Uterus (tissue), 3 donors: ENCODE measurements at regions not wholly inside any gene's neighbourhood (a gene's known extent, or its start where the extent isn't known, plus 50 kb on each side); places are given as distances from the start of the nearest gene placed in this dataset.

Experiments used
- DNase-seq, 2 donors: peaks; one replicate each; pipeline ENCODE4 v3.0.0-alpha.2; 2019 to 2020
- H3K27ac ChIP-seq, 2 donors: fragments of 200-600 bp; sonication (generic); 1 replicate in 1 of 2; 2 replicates in 1 of 2; pipeline ENCODE4 v1.5.1; 2016 to 2018
- H3K27me3 ChIP-seq, 2 donors: fragments of 200-600 bp; sonication (generic); one replicate each; pipeline ENCODE4 v1.5.1; 2018 to 2019; ENCODE audit warnings: control low read depth in 1 of 2
- H3K36me3 ChIP-seq, 2 donors: fragments of 200-600 bp; sonication (generic); one replicate each; pipeline ENCODE4 v1.5.1; 2019; ENCODE audit warnings: control low read depth in 1 of 2
- H3K4me1 ChIP-seq, 2 donors: fragments of 200-600 bp; sonication (generic); one replicate each; pipeline ENCODE4 v1.5.1; 2018 to 2019; ENCODE audit warnings: control low read depth in 1 of 2
- H3K4me3 ChIP-seq, 2 donors: fragments of 200-600 bp; sonication (generic); 1 replicate in 1 of 2; 2 replicates in 1 of 2; pipeline ENCODE4 v1.5.1; 2018 to 2019; ENCODE audit warnings: mild to moderate bottlenecking in 1 of 2
- H3K9me3 ChIP-seq, 2 donors: fragments of 200-600 bp; sonication (generic); one replicate each; pipeline ENCODE4 v1.5.1; 2019; ENCODE audit warnings: control low read depth in 1 of 2
- POLR2A ChIP-seq, 2 donors: fragments of 450-650 bp; IDR thresholded peaks; one replicate each; pipeline ENCODE4 v1.6.1; 2016; ENCODE audit warnings: antibody characterized with exemption in 2 of 2, mild to moderate bottlenecking in 1 of 2, moderate library complexity in 1 of 2
- intact Hi-C: fragments of 100-400 bp; cut with DNase I; formaldehyde crosslinking; loops from one replicate; pipeline ENCODE4 v1.15.1; 2023; ENCODE audit warnings: low total_unique reads
- TF ChIP-seq, protein P1 (sequence below), 4 experiments: fragments of 200-600 bp in 2 of 4; fragments of 450-650 bp in 2 of 4; sonication (generic) in 2 of 4; IDR thresholded peaks; one replicate each; pipeline ENCODE4 v1.5.1; 2016 to 2019; ENCODE audit warnings: antibody characterized with exemption in 4 of 4, mild to moderate bottlenecking in 2 of 4, moderate library complexity in 1 of 4
- donor health status: DM: yes; HTN: yes; CAD: no.

- intact Hi-C loops, result no loop called here
- H3K27me3 ChIP-seq, result no peaks in the 10 kb centered on the region
- no peaks in the 10 kb centered on the region for H3K36me3 ChIP-seq
- no peaks in the 10 kb centered on the region for H3K4me1 ChIP-seq
- no peaks in the 10 kb centered on the region for H3K9me3 ChIP-seq
- H3K27ac ChIP-seq, result no peak overlapping the region
- DNase-seq, result no peak
- TF ChIP-seq, protein P1, sequence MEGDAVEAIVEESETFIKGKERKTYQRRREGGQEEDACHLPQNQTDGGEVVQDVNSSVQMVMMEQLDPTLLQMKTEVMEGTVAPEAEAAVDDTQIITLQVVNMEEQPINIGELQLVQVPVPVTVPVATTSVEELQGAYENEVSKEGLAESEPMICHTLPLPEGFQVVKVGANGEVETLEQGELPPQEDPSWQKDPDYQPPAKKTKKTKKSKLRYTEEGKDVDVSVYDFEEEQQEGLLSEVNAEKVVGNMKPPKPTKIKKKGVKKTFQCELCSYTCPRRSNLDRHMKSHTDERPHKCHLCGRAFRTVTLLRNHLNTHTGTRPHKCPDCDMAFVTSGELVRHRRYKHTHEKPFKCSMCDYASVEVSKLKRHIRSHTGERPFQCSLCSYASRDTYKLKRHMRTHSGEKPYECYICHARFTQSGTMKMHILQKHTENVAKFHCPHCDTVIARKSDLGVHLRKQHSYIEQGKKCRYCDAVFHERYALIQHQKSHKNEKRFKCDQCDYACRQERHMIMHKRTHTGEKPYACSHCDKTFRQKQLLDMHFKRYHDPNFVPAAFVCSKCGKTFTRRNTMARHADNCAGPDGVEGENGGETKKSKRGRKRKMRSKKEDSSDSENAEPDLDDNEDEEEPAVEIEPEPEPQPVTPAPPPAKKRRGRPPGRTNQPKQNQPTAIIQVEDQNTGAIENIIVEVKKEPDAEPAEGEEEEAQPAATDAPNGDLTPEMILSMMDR (IDR thresholded peaks at IDR 0.05), result no peak
- no peak for TF ChIP-seq POLR2A (IDR thresholded peaks at IDR 0.05)
- no peak overlapping the region for H3K4me3 ChIP-seq
Observed at GRCh38 chr12:63400318-63400717, 249.3 kb upstream of the AVPR1A start.

DNA sequence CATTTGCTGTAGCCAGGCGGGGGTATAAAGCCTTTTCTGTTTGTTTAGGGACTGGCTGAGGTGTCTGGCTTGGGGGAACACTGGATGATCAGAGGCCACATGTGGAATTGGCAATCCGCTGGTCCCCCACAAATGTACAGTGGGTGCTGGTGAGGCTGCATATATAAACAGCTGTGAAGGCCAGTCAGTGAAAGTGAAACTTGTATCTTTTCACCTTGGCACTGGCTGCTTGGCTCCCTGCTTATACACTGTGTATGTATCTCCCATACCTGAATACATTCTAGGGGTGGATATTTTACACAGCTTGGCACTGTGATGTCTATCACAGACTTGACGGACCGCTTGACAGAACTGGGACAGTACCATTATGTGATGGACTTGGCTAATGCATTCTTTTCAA, 246.8 kb upstream of the AVPR1A start:
- Histone ChIP-seq H3K4me3 (no peak overlapping the region), H3K27ac (no peak overlapping the region), H3K9me3 (no peaks in the 10 kb centered on the region), H3K36me3 (no peaks in the 10 kb centered on the region), H3K27me3 (no peaks in the 10 kb centered on the region), H3K4me1 (no peaks in the 10 kb centered on the region)
- no peak for DNase-seq
- intact Hi-C loops, result no loop called here
- TF ChIP-seq POLR2A (IDR thresholded peaks at IDR 0.05), result no peak
- TF ChIP-seq, protein P1 (IDR thresholded peaks at IDR 0.05), result no peak

- TF ChIP-seq, protein P1 (IDR thresholded peaks at IDR 0.05), result no peak
- TF ChIP-seq POLR2A (IDR thresholded peaks at IDR 0.05), result no peak
- H3K27ac ChIP-seq, result no peak overlapping the region
- DNase-seq, result no peak
- intact Hi-C loops, result no loop called here
- H3K36me3 ChIP-seq, result no peaks in the 10 kb centered on the region
- no peaks in the 10 kb centered on the region for H3K4me1 ChIP-seq
- H3K4me3 ChIP-seq, result no peak overlapping the region
- H3K9me3 ChIP-seq, result no peaks in the 10 kb centered on the region
- H3K27me3 ChIP-seq, result no peaks in the 10 kb centered on the region
Observed at GRCh38 chr12:63396135-63396534, 245.1 kb upstream of the AVPR1A start.

DNA sequence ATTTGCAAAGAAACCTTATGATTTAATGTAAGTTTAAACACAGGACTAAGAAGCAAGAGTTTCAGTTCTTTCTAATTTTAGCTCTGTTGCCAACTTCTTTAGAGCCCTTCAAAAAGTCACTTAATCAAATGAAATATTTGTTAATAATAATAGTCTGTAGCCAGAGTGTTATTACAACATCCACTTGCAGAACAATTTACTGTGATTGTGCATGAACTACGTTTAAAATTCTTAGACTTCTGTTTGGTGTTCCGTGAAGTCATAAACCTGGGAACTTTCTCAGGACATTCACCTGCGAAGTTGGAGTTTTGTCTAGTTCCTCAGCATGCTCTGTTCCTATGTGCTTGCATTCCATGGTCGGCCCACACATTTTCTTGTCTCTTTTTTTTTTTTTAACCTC, 244.0 kb upstream of the AVPR1A start:
- intact Hi-C loops, result no loop called here
- no peak overlapping the region for H3K4me3 ChIP-seq
- H3K36me3 ChIP-seq, result no peaks in the 10 kb centered on the region
- no peaks in the 10 kb centered on the region for H3K27me3 ChIP-seq
- TF ChIP-seq POLR2A (IDR thresholded peaks at IDR 0.05), result no peak
- TF ChIP-seq, protein P1 (IDR thresholded peaks at IDR 0.05), result no peak
- H3K27ac ChIP-seq, result no peak overlapping the region
- H3K9me3 ChIP-seq, result no peaks in the 10 kb centered on the region
- H3K4me1 ChIP-seq, result no peaks in the 10 kb centered on the region
- no peak for DNase-seq

- H3K9me3 ChIP-seq, result no peaks in the 10 kb centered on the region
- no peak overlapping the region for H3K27ac ChIP-seq
- H3K4me1 ChIP-seq, result no peaks in the 10 kb centered on the region
- DNase-seq, result no peak
- intact Hi-C loops, result no loop called here
- TF ChIP-seq, protein P1 (IDR thresholded peaks at IDR 0.05), result no peak
- no peak for TF ChIP-seq POLR2A (IDR thresholded peaks at IDR 0.05)
- H3K4me3 ChIP-seq, result no peak overlapping the region
- H3K27me3 ChIP-seq, result no peaks in the 10 kb centered on the region
- H3K36me3 ChIP-seq, result no peaks in the 10 kb centered on the region
Observed at GRCh38 chr12:63394349-63394748, 243.3 kb upstream of the AVPR1A start.
